ENCODE measurements at regions not wholly inside any gene's neighbourhood (a gene's known extent, or its start where the extent isn't known, plus 50 kb on each side); places are given as distances from the start of the nearest gene placed in this dataset.

- no peak for DNase-seq
These were observed 734.7 kb upstream of the NR2F2 start for GRCh38 chr15:95595759-95596158.

- no peak for DNase-seq
These were observed 734.0 kb upstream of the NR2F2 start for GRCh38 chr15:95596496-95596895.

GRCh38 chr15:95598251-95598855, 732.1 kb upstream of the NR2F2 start:
- DNase-seq: no peak

- DNase-seq: no peak
These were observed 730.1 kb upstream of the NR2F2 start for GRCh38 chr15:95600367-95600766.

- DNase-seq: no peak
These were observed 729.6 kb upstream of the NR2F2 start for GRCh38 chr15:95600884-95601283.

- no peak for DNase-seq
These were observed 729.0 kb upstream of the NR2F2 start for GRCh38 chr15:95601525-95601924.

- no peak for DNase-seq
These were observed 726.7 kb upstream of the NR2F2 start for GRCh38 chr15:95603802-95604201.

GRCh38 chr15:95604634-95605036, 725.9 kb upstream of the NR2F2 start:
- no peak for DNase-seq

GRCh38 chr15:95605098-95605497, 725.4 kb upstream of the NR2F2 start:
- DNase-seq: no peak

- no peak for DNase-seq
These were observed 723.9 kb upstream of the NR2F2 start for GRCh38 chr15:95606551-95606950.

GRCh38 chr15:95608371-95608770, 722.1 kb upstream of the NR2F2 start:
- DNase-seq: no peak

- no peak for DNase-seq
These were observed 721.4 kb upstream of the NR2F2 start for GRCh38 chr15:95609096-95609495.

- DNase-seq: no peak
These were observed 719.6 kb upstream of the NR2F2 start for GRCh38 chr15:95610945-95611344.

GRCh38 chr15:95615436-95615835, 715.1 kb upstream of the NR2F2 start:
- DNase-seq: no peak

- no peak for DNase-seq
These were observed 714.2 kb upstream of the NR2F2 start for GRCh38 chr15:95616306-95616705.

GRCh38 chr15:95620934-95621579, 709.4 kb upstream of the NR2F2 start:
- DNase-seq: no peak

- DNase-seq: no peak
These were observed 707.7 kb upstream of the NR2F2 start for GRCh38 chr15:95622843-95623242.

GRCh38 chr15:95624100-95624499, 706.4 kb upstream of the NR2F2 start:
- DNase-seq: no peak

GRCh38 chr15:95624616-95625361, 705.7 kb upstream of the NR2F2 start:
- DNase-seq: no peak

GRCh38 chr15:95626501-95627361, 703.8 kb upstream of the NR2F2 start:
- no peak for DNase-seq

- DNase-seq: no peak
These were observed 700.9 kb upstream of the NR2F2 start for GRCh38 chr15:95629503-95630168.

- no peak for DNase-seq
These were observed 699.8 kb upstream of the NR2F2 start for GRCh38 chr15:95630683-95631082.

- DNase-seq: no peak
These were observed 694.8 kb upstream of the NR2F2 start for GRCh38 chr15:95635666-95636065.

Measured in NCI-H774 (cell line).